DOHH2 (cell line): ENCODE measurements at regions not wholly inside any gene's neighbourhood (a gene's known extent, or its start where the extent isn't known, plus 50 kb on each side); places are given as distances from the start of the nearest gene placed in this dataset.
"Not testable (repeated sequence)": the region's sequence is repeated elsewhere in the genome, so short reads cannot be mapped to it uniquely, and the experiment has no call there.

Source experiments
- H3F3A ChIP-seq: fragments of 200-600 bp; sonication (generic), shearing (Covaris generic); 2 replicates; pipeline ENCODE4 v1.6.0; 2016; ENCODE audit warnings: antibody characterized with exemption, mild to moderate bottlenecking; ENCODE audit not compliant: control insufficient read depth, insufficient read depth
- H3K27ac ChIP-seq: fragments of 200-600 bp; sonication (generic); 2 replicates; pipeline ENCODE4 v1.5.1; 2014; ENCODE audit warnings: low read depth, mild to moderate bottlenecking, low read length, moderate library complexity
- H3K27me3 ChIP-seq: fragments of 200-600 bp; sonication (generic); 2 replicates; pipeline ENCODE4 v1.6.1; 2014; ENCODE audit warnings: mild to moderate bottlenecking, low read length, mixed read lengths; ENCODE audit not compliant: control insufficient read depth
- H3K36me3 ChIP-seq: fragments of 200-600 bp; sonication (generic); 2 replicates; pipeline ENCODE4 v1.6.1; 2014; ENCODE audit warnings: mild to moderate bottlenecking, low read length, moderate library complexity, mixed read lengths; ENCODE audit not compliant: control insufficient read depth
- H3K4me1 ChIP-seq: fragments of 200-600 bp; sonication (generic); 2 replicates; pipeline ENCODE4 v1.6.1; 2014; ENCODE audit warnings: mild to moderate bottlenecking, low read length, mixed read lengths; ENCODE audit not compliant: control insufficient read depth
- H3K4me2 ChIP-seq: fragments of 200-600 bp; sonication (generic); 2 replicates; pipeline ENCODE4 v1.6.0; 2014; ENCODE audit warnings: mild to moderate bottlenecking, low read length, moderate library complexity
- H3K4me3 ChIP-seq: fragments of 200-600 bp; sonication (generic); 2 replicates; pipeline ENCODE4 v1.5.1; 2014; ENCODE audit warnings: mild to moderate bottlenecking, low read length, mixed read lengths
- H3K79me2 ChIP-seq: fragments of 200-600 bp; sonication (generic); 2 replicates; pipeline ENCODE4 v1.6.1; 2014; ENCODE audit warnings: mild to moderate bottlenecking, low read length, mixed read lengths; ENCODE audit not compliant: control insufficient read depth
- H3K9me2 ChIP-seq: fragments of 200-600 bp; sonication (generic); replicated peaks from 2 replicates; pipeline ENCODE4 v1.6.1; 2014; ENCODE audit warnings: mild to moderate bottlenecking, low read length, mixed read lengths; ENCODE audit not compliant: control insufficient read depth
- H3K9me3 ChIP-seq: fragments of 200-600 bp; sonication (generic); 2 replicates; pipeline ENCODE4 v1.6.1; 2014; ENCODE audit warnings: antibody characterized with exemption, low read length, mixed read lengths; ENCODE audit not compliant: control insufficient read depth, insufficient read depth
- H4K20me1 ChIP-seq: fragments of 200-600 bp; sonication (generic); 2 replicates; pipeline ENCODE4 v1.6.0; 2014; ENCODE audit warnings: low read depth, mild to moderate bottlenecking, antibody characterized with exemption, low read length, moderate library complexity; ENCODE audit not compliant: control insufficient read depth, insufficient read depth

DNA sequence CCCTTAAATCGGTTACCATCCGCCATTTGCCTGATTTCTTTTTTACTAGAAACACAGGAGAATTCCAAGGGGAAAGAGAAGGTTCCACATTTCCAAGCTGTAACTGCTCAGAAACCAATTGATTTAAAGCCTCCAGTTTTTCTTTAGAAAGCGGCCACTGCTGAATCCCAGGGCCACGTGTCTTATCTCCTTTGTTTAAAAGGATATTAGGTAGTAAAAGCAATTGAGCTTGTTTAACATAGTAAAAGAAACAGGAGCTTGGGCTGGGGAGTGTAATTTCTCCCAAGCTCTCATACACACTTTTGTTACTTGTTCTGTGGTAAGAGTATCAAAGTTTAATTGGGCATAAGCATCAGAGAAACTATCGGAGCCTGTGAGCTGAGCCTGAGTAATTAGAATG, 180.0 kb downstream of the OTOP1 start:
- not testable (repeated sequence) for H3K4me2 ChIP-seq, H3F3A ChIP-seq, H3K4me1 ChIP-seq, H3K27ac ChIP-seq, H3K9me2 ChIP-seq, H4K20me1 ChIP-seq, H3K4me3 ChIP-seq, H3K36me3 ChIP-seq, H3K79me2 ChIP-seq, H3K27me3 ChIP-seq, H3K9me3 ChIP-seq

- not testable (repeated sequence) for H3K4me1 ChIP-seq, H4K20me1 ChIP-seq, H3K4me2 ChIP-seq, H3K9me3 ChIP-seq, H3K9me2 ChIP-seq, H3K79me2 ChIP-seq, H3K27me3 ChIP-seq, H3K27ac ChIP-seq, H3K4me3 ChIP-seq, H3K36me3 ChIP-seq, H3F3A ChIP-seq
These were observed 179.5 kb downstream of the OTOP1 start for GRCh38 chr4:4047202-4047601.

DNA sequence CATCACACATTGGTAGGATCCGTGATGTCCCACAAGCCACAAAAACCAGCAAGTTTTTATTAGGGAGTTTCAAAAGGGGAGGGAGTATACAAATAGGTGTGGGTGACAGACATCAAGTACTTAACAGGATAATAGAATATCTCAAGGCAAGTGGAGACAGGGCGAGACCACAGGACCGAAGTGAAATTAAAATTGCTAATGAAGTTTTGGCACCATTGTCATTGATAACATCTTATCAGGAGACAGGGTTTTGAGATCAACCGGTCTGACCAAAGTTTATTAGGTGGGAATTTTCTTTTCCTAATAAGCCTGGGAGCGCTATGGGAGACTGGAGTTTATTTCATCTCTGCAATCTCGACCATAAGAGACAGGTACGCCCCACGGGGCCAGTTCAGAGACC, 178.5 kb downstream of the OTOP1 start:
- not testable (repeated sequence) for H3K27me3 ChIP-seq, H3K9me3 ChIP-seq, H3K4me2 ChIP-seq, H3K36me3 ChIP-seq, H3K27ac ChIP-seq, H3F3A ChIP-seq, H3K4me1 ChIP-seq, H3K79me2 ChIP-seq, H4K20me1 ChIP-seq, H3K9me2 ChIP-seq, H3K4me3 ChIP-seq

DNA sequence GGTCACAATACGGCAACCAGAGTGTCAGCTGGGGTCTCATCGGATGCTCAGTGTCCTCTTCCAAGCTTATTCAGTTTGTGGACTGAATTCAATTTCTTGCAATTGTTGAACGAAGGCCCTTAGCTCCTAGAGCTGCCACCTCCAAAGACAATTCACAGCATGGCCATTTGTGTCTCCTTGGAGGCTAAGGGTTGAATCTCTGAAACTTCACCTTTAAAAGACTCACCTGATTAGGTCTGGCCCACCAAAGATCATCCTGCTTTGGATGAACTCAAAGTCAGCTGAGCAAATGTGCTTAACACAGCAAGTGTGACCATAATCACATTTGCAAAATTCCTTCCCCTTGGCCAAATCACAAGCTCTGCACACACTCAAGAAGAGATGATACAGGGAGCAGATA, 175.9 kb downstream of the OTOP1 start:
- H3K4me3 ChIP-seq, H3K36me3 ChIP-seq, H3K27ac ChIP-seq, H3K4me2 ChIP-seq, H3K4me1 ChIP-seq, H3K9me3 ChIP-seq, H3K9me2 ChIP-seq, H4K20me1 ChIP-seq, H3F3A ChIP-seq, H3K79me2 ChIP-seq, H3K27me3 ChIP-seq: not testable (repeated sequence)

DNA sequence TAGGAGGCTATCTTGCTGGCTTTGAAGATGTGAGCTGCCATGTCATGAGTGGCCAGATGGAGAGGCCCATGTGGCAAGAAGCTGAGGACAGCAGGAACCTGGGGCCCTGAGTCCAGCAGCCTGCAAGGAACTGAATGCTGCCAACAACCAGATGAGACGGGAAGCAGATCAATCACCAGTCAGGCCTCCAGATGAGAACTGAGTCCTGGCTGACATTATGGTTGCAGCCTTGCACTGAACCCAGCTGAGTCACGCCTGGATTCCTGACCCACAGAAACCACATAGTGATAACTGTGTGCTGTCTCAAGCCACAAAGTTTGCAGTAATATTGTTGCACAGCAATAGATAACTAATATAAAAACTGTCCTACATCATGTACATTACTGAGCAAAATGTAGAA, 173.8 kb downstream of the OTOP1 start:
- H3K79me2 ChIP-seq, H3K36me3 ChIP-seq, H3K27ac ChIP-seq, H3K4me1 ChIP-seq, H3K9me2 ChIP-seq, H3K27me3 ChIP-seq, H3F3A ChIP-seq, H4K20me1 ChIP-seq, H3K4me3 ChIP-seq, H3K9me3 ChIP-seq, H3K4me2 ChIP-seq: not testable (repeated sequence)

GRCh38 chr4:4057226-4057625, 169.5 kb downstream of the OTOP1 start:
- H3K27me3 ChIP-seq, H3K4me3 ChIP-seq, H3K27ac ChIP-seq, H3K9me2 ChIP-seq, H3K36me3 ChIP-seq, H3K4me1 ChIP-seq, H3K79me2 ChIP-seq, H3K9me3 ChIP-seq, H3F3A ChIP-seq, H4K20me1 ChIP-seq, H3K4me2 ChIP-seq: not testable (repeated sequence)

- H3K4me2 ChIP-seq, H3K9me2 ChIP-seq, H3K9me3 ChIP-seq, H3K27me3 ChIP-seq, H3K4me1 ChIP-seq, H4K20me1 ChIP-seq, H3F3A ChIP-seq, H3K79me2 ChIP-seq, H3K36me3 ChIP-seq, H3K4me3 ChIP-seq, H3K27ac ChIP-seq: not testable (repeated sequence)
These were observed 142.6 kb downstream of the OTOP1 start for GRCh38 chr4:4084171-4084570.

DNA sequence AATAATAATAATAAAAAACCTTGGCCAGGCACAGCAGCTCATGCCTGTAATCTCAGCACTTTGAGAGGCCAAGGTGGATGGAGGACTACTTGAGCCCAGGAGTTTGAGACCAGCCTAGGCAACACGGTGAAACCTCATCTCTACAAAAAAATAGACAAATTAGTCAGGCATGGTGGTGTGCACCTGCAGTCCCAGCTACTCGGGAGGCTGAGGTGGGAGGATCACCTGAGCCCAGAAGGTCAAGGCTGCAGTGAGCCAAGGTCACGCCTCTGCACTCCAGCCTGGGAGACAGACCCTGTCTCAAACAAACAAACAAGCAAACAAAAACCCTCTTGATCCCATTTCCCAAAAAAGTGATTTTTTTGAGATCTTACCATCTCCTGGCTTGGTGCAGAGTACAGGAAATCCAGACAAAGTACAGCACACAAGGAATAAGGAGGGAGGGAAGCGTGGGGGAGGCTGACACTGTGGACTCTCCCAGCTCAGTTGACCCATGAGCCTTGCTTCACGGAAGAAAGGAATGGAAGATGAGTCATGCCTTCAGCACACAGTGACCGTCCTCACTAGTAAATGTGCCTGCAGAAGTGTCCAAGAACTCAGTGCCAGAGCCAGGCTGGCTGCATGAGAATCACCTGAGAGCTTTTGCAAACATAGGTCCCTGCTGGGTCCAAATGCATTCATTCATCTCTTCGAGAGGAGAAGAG, 136.9 kb downstream of the OTOP1 start:
- H3K27ac ChIP-seq, H3K4me3 ChIP-seq, H3K27me3 ChIP-seq, H3K4me1 ChIP-seq, H3K9me3 ChIP-seq, H4K20me1 ChIP-seq, H3K36me3 ChIP-seq, H3F3A ChIP-seq, H3K79me2 ChIP-seq, H3K9me2 ChIP-seq, H3K4me2 ChIP-seq: not testable (repeated sequence)
